IMR-90 (cell line): ENCODE measurements at regions not wholly inside any gene's neighbourhood (a gene's known extent, or its start where the extent isn't known, plus 50 kb on each side); places are given as distances from the start of the nearest gene placed in this dataset.

ENCODE experiments used
- ATAC-seq: fragments of 200-7000 bp; cut with Tn5 transposase; 2 replicates; pipeline ENCODE4 v1.9.1; 2020; ENCODE audit warnings: low read depth, mild to moderate bottlenecking, moderate library complexity
- BruUV-seq: library from RNA; stranded (reverse); fragments of 400-500 nt; replicated peaks from 2 replicates; lab custom pipeline; 2021; lab: Mats Ljungman, UMichigan
- CTCF ChIA-PET: fragments of 300-600 bp; formaldehyde crosslinking; extraction: SDS; loops from one replicate; lab custom pipeline; 2021; ENCODE audit warnings: antibody characterized with exemption; lab: Yijun Ruan, JAX
- POLR2A ChIA-PET: fragments of 300-600 bp; sonication (Branson Sonifier 250); formaldehyde crosslinking; loops from one replicate; lab custom pipeline; 2022; ENCODE audit warnings: antibody characterized with exemption; ENCODE audit not compliant: unreplicated experiment; lab: Charles Lee
- DNase-seq: peaks from one replicate; pipeline ENCODE4 v3.0.0; 2013
- H2AFZ ChIP-seq: replicated peaks from 2 replicates; pipeline ENCODE3; 2013; ENCODE audit warnings: low read length, mild to moderate bottlenecking; ENCODE audit not compliant: poor library complexity
- H2AK5ac ChIP-seq: 2 replicates; pipeline ENCODE4 v1.6.1; 2013; ENCODE audit warnings: low read depth, low read length, inconsistent platforms
- H2AK9ac ChIP-seq: replicated peaks from 2 replicates; pipeline ENCODE3; 2013; ENCODE audit warnings: mild to moderate bottlenecking, low read depth, low read length, moderate library complexity; ENCODE audit not compliant: poor library complexity
- H2BK120ac ChIP-seq: 2 replicates; pipeline ENCODE4 v1.6.1; 2013; ENCODE audit warnings: low read depth, low read length, inconsistent platforms
- H2BK15ac ChIP-seq: 3 replicates; pipeline ENCODE4 v1.6.1; 2013; ENCODE audit warnings: low read depth, low read length, inconsistent platforms
- H2BK20ac ChIP-seq: 2 replicates; pipeline ENCODE4 v1.6.1; 2013; ENCODE audit warnings: low read depth, mild to moderate bottlenecking, inconsistent platforms, low read length, moderate library complexity
- H2BK5ac ChIP-seq: 2 replicates; pipeline ENCODE4 v1.6.1; 2013; ENCODE audit warnings: mild to moderate bottlenecking, low read depth, low read length, inconsistent platforms; ENCODE audit not compliant: poor library complexity, severe bottlenecking
- H3K14ac ChIP-seq: replicated peaks from 2 replicates; pipeline ENCODE4 v1.6.1; 2013; ENCODE audit warnings: low read depth, low read length, inconsistent platforms
- H3K18ac ChIP-seq: 2 replicates; pipeline ENCODE4 v1.6.1; 2013; ENCODE audit warnings: low read depth, low read length, control low read depth
- H3K23ac ChIP-seq: 2 replicates; pipeline ENCODE4 v1.6.1; 2013; ENCODE audit warnings: low read depth, low read length, inconsistent platforms
- H3K27ac ChIP-seq: 2 replicates; pipeline ENCODE4 v1.5.1; 2013; ENCODE audit warnings: mild to moderate bottlenecking, control low read depth, low read length; ENCODE audit not compliant: insufficient read depth
- H3K27me3 ChIP-seq: 2 replicates; pipeline ENCODE4 v1.6.1; 2013; ENCODE audit warnings: low read length; ENCODE audit not compliant: control insufficient read depth, insufficient read depth
- H3K36me3 ChIP-seq: 2 replicates; pipeline ENCODE4 v1.6.1; 2013; ENCODE audit warnings: low read length, mixed read lengths; ENCODE audit not compliant: control insufficient read depth, insufficient read depth
- H3K4ac ChIP-seq: 2 replicates; pipeline ENCODE4 v1.6.1; 2013; ENCODE audit warnings: low read depth, low read length, inconsistent platforms
- H3K4me1 ChIP-seq: 2 replicates; pipeline ENCODE4 v1.6.1; 2013; ENCODE audit warnings: low read length, mixed read lengths; ENCODE audit not compliant: control insufficient read depth, insufficient read depth
- H3K4me2 ChIP-seq: 2 replicates; pipeline ENCODE4 v1.6.1; 2013; ENCODE audit warnings: low read depth, mild to moderate bottlenecking, control low read depth, low read length, moderate library complexity
- H3K4me3 ChIP-seq: 2 replicates; pipeline ENCODE4 v1.5.1; 2013; ENCODE audit warnings: low read depth, mild to moderate bottlenecking, control low read depth, low read length, moderate library complexity; ENCODE audit not compliant: insufficient read depth
- H3K56ac ChIP-seq: 2 replicates; pipeline ENCODE4 v1.6.1; 2013; ENCODE audit warnings: low read length, inconsistent platforms; ENCODE audit not compliant: insufficient read depth; ENCODE audit errors: extremely low read depth
- H3K79me1 ChIP-seq, 2 experiments: 2 replicates each; pipeline ENCODE4 v1.6.1; 2013; ENCODE audit warnings: low read length in 2 of 2, inconsistent platforms in 1 of 2, low read depth in 1 of 2
- H3K9ac ChIP-seq: 2 replicates; pipeline ENCODE4 v1.6.1; 2013; ENCODE audit warnings: low read depth, low read length, control low read depth
- H3K9me1 ChIP-seq: 2 replicates; pipeline ENCODE4 v1.6.1; 2013; ENCODE audit warnings: low read length, inconsistent platforms; ENCODE audit not compliant: insufficient read depth
- H3K9me3 ChIP-seq: 2 replicates; pipeline ENCODE4 v1.6.1; 2013; ENCODE audit warnings: low read length; ENCODE audit not compliant: control insufficient read depth, insufficient read depth
- H4K20me1 ChIP-seq: 2 replicates; pipeline ENCODE4 v1.6.1; 2013; ENCODE audit warnings: low read length, inconsistent platforms; ENCODE audit not compliant: insufficient read depth
- H4K5ac ChIP-seq: 2 replicates; pipeline ENCODE4 v1.6.1; 2013; ENCODE audit warnings: mild to moderate bottlenecking, low read depth, low read length, control low read depth
- H4K8ac ChIP-seq, 2 experiments: 2 replicates each; pipeline ENCODE4 v1.6.1; 2013; ENCODE audit warnings: low read depth in 2 of 2, low read length in 2 of 2, control low read depth in 1 of 2, inconsistent platforms in 1 of 2
- H4K91ac ChIP-seq: 2 replicates; pipeline ENCODE4 v1.6.1; 2013; ENCODE audit warnings: low read depth, low read length, inconsistent platforms; ENCODE audit not compliant: insufficient read depth
- BHLHE40 ChIP-seq: fragments of 150-350 bp; IDR thresholded peaks from 2 replicates; pipeline ENCODE4 v1.6.1; 2016; ENCODE audit warnings: mild to moderate bottlenecking, low read depth, low read length
- CEBPB ChIP-seq: IDR thresholded peaks from 2 replicates; pipeline ENCODE4 v1.6.1; 2012; ENCODE audit warnings: low read depth, low read length, improper control_type of control experiment
- CHD1 ChIP-seq: IDR thresholded peaks from 2 replicates; pipeline ENCODE4 v1.6.1; 2012; ENCODE audit warnings: low read depth, low read length, improper control_type of control experiment
- CTCF ChIP-seq: conservative IDR thresholded peaks from 2 replicates; pipeline ENCODE4 v1.5.1; 2012; ENCODE audit warnings: mild to moderate bottlenecking, low read depth, low read length, improper control_type of control experiment
- ELK1 ChIP-seq: fragments of 150-350 bp; IDR thresholded peaks from 2 replicates; pipeline ENCODE4 v1.6.1; 2016; ENCODE audit warnings: low read depth, mild to moderate bottlenecking, low read length, moderate library complexity, borderline replicate concordance
- FOS ChIP-seq: fragments of 150-350 bp; IDR thresholded peaks from 2 replicates; pipeline ENCODE4 v1.6.1; 2016; ENCODE audit warnings: low read depth, low read length
- MAFK ChIP-seq: IDR thresholded peaks from 2 replicates; pipeline ENCODE4 v1.6.1; 2012; ENCODE audit warnings: low read depth, low read length, improper control_type of control experiment
- MAZ ChIP-seq: IDR thresholded peaks from 2 replicates; pipeline ENCODE4 v1.6.1; 2012; ENCODE audit warnings: low read depth, mild to moderate bottlenecking, low read length, improper control_type of control experiment, moderate library complexity, borderline replicate concordance
- MXI1 ChIP-seq: IDR thresholded peaks from 2 replicates; pipeline ENCODE4 v1.6.1; 2012; ENCODE audit warnings: low read depth, mild to moderate bottlenecking, low read length, moderate library complexity, borderline replicate concordance
- NFE2L2 ChIP-seq: fragments of 150-350 bp; IDR thresholded peaks from 2 replicates; pipeline ENCODE4 v1.6.1; 2016; ENCODE audit warnings: low read depth, mild to moderate bottlenecking, low read length
- POLR2A ChIP-seq: IDR thresholded peaks from 2 replicates; pipeline ENCODE4 v1.6.1; 2012; ENCODE audit warnings: mild to moderate bottlenecking, low read depth, low read length
- RAD21 ChIP-seq: IDR thresholded peaks from 2 replicates; pipeline ENCODE4 v1.6.1; 2012; ENCODE audit warnings: low read length, improper control_type of control experiment
- RCOR1 ChIP-seq: IDR thresholded peaks from 2 replicates; pipeline ENCODE4 v1.6.1; 2012; ENCODE audit warnings: mild to moderate bottlenecking, low read length, improper control_type of control experiment; ENCODE audit not compliant: insufficient replicate concordance
- RFX5 ChIP-seq: IDR thresholded peaks from 2 replicates; pipeline ENCODE4 v1.8.0; 2012; ENCODE audit warnings: low read depth, mild to moderate bottlenecking, low read length, moderate library complexity
- SMC3 ChIP-seq: fragments of 150-350 bp; IDR thresholded peaks from 2 replicates; pipeline ENCODE4 v1.6.1; 2016; ENCODE audit warnings: low read depth, mild to moderate bottlenecking, antibody characterized with exemption, low read length, moderate library complexity
- USF2 ChIP-seq: fragments of 150-350 bp; IDR thresholded peaks from 2 replicates; pipeline ENCODE4 v1.6.1; 2017; ENCODE audit warnings: mild to moderate bottlenecking, antibody characterized with exemption, low read length, low read depth
- WGBS, 2 experiments: methylation state at CpG; one replicate each; pipeline versions ENCODE4 v1.1.5 to v1.1.7; 2013; ENCODE audit warnings: missing lambda C conversion rate in 2 of 2; ENCODE audit not compliant: insufficient read length in 1 of 2; ENCODE audit errors: extremely low coverage in 2 of 2; 5-methylcytosine and 5-hydroxymethylcytosine counted together
- dilution Hi-C: fragments of 300-500 bp; cut with HindIII; formaldehyde crosslinking; loops from one replicate; pipeline ENCODE4 v1.14.3; 2018; ENCODE audit warnings: low sequenced_read_pairs; ENCODE audit not compliant: unreplicated experiment
- in situ Hi-C: fragments of 300-500 bp; cut with MboI; formaldehyde crosslinking; loops from 3 replicates; pipeline ENCODE4 v1.14.3; 2019; ENCODE audit warnings: low sequenced_read_pairs, inconsistent platforms, mixed read lengths
- intact Hi-C: fragments of 100-400 bp; cut with micrococcal nuclease; formaldehyde crosslinking; loops from 2 replicates; pipeline ENCODE4 v1.10.0; 2022

- in situ Hi-C loops: no loop called here
- no peak for DNase-seq
Observed at GRCh38 chr10:64113792-64114191, 592.6 kb downstream of the REEP3 start.

More at GRCh38 chr10:64113792-64114191, 592.6 kb downstream of the REEP3 start:
- H2AFZ ChIP-seq: no peak overlapping the region
- H3K9me1 ChIP-seq: no peaks in the 10 kb centered on the region
- H3K4me1 ChIP-seq: no peaks in the 10 kb centered on the region
- dilution Hi-C loops: no loop called here
- H4K20me1 ChIP-seq: no peaks in the 10 kb centered on the region
- intact Hi-C loops: no loop called here
- no peak overlapping the region for H4K91ac ChIP-seq
- H3K36me3 ChIP-seq: no peaks in the 10 kb centered on the region
- H3K56ac ChIP-seq: no peak overlapping the region
- no peaks in the 10 kb centered on the region for H3K9me3 ChIP-seq
- WGBS, 2 experiments: no CpG with 5 or more reads among the region's 3 CpGs
- no peak overlapping the region for H2BK15ac ChIP-seq
- TF ChIP-seq CHD1 (no peak), RAD21 (no peak), MAFK (no peak), CEBPB (no peak), MAZ (no peak), USF2 (no peak), CTCF (no peak), NFE2L2 (no peak), RCOR1 (no peak), RFX5 (no peak), BHLHE40 (no peak), ELK1 (no peak), SMC3 (no peak), FOS (no peak), POLR2A (no peak), MXI1 (no peak)
- POLR2A ChIA-PET: no interaction called here
- H4K5ac ChIP-seq: no peak overlapping the region
- no peaks in the 10 kb centered on the region for H3K27me3 ChIP-seq
- CTCF ChIA-PET: no interaction called here
- no peak overlapping the region for H2BK20ac ChIP-seq
- H3K18ac ChIP-seq: no peak overlapping the region
- no peak overlapping the region for H3K9ac ChIP-seq
- H3K4me3 ChIP-seq: no peak overlapping the region
- no peak overlapping the region for H2BK120ac ChIP-seq
- H3K79me1 ChIP-seq: no peaks in the 10 kb centered on the region
- H3K23ac ChIP-seq: no peak overlapping the region
- H2AK9ac ChIP-seq: no peak overlapping the region
- no peak overlapping the region for H3K14ac ChIP-seq
- H3K4me2 ChIP-seq: no peak overlapping the region
- no peak overlapping the region for H2BK5ac ChIP-seq
- no peak overlapping the region for H2AK5ac ChIP-seq
- no TSS peak for BruUV-seq
- no peak overlapping the region for H3K4ac ChIP-seq
- no peak overlapping the region for H3K27ac ChIP-seq
- H4K8ac ChIP-seq: no peak overlapping the region
- ATAC-seq: no peak
